Mucosa of descending colon (tissue), 3 donors: ENCODE measurements at regions not wholly inside any gene's neighbourhood (a gene's known extent, or its start where the extent isn't known, plus 50 kb on each side); places are given as distances from the start of the nearest gene placed in this dataset.

ENCODE experiments used
- ATAC-seq: fragments of 200-7000 bp; cut with Tn5 transposase; one replicate; pipeline ENCODE4 v1.9.1; 2020; ENCODE audit warnings: mild to moderate bottlenecking, moderate library complexity
- DNase-seq, 3 donors: peaks; one replicate each; pipeline ENCODE4 v3.0.0-alpha.2; 2020
- H3K36me3 ChIP-seq: fragments of 200-600 bp; one replicate; pipeline ENCODE4 v1.8.0; 2021; ENCODE audit warnings: low read depth, mild to moderate bottlenecking
- H3K4me1 ChIP-seq: fragments of 200-600 bp; one replicate; pipeline ENCODE4 v1.8.0; 2021; ENCODE audit warnings: low read depth, mild to moderate bottlenecking
- H3K4me3 ChIP-seq: fragments of 200-600 bp; one replicate; pipeline ENCODE4 v1.8.0; 2021; ENCODE audit warnings: mild to moderate bottlenecking
- H3K9me3 ChIP-seq: fragments of 200-600 bp; one replicate; pipeline ENCODE4 v1.8.0; 2021; ENCODE audit warnings: mild to moderate bottlenecking
- CTCF ChIP-seq: fragments of 200-600 bp; IDR thresholded peaks from one replicate; pipeline ENCODE4 v1.8.0; 2022; ENCODE audit warnings: antibody characterized with exemption, mild to moderate bottlenecking
- intact Hi-C, 2 donors: fragments of 100-400 bp; cut with DNase I in 1 of 2; cut with micrococcal nuclease in 1 of 2; formaldehyde crosslinking; loops; one replicate each; pipeline versions ENCODE4 v1.11.0 to v1.11.1; 2022; cut with DNase I, micrococcal nuclease
- donor health status: DM: no; HTN: no; CAD: no; lungs with moderate emphysema.
- donor health status: DM: no; HTN: no; CAD: no.
- donor health status: DM: no; HTN: yes; CAD: no.

- Histone ChIP-seq H3K36me3 (no peaks in the 10 kb centered on the region), H3K4me3 (no peak overlapping the region), H3K4me1 (no peaks in the 10 kb centered on the region), H3K9me3 (no peaks in the 10 kb centered on the region)
- ATAC-seq: no peak
- intact Hi-C loops: no loop called here
- no peak for TF ChIP-seq CTCF
- no peak for DNase-seq
Measured at GRCh38 chr15:96088650-96089049, 241.8 kb upstream of the NR2F2 start.

GRCh38 chr15:96089405-96090058 is 241.0 kb upstream of the NR2F2 start:
- intact Hi-C loops: no loop called here

GRCh38 chr15:96092186-96092585 is 238.3 kb upstream of the NR2F2 start:
- no peak overlapping the region for H3K4me3 ChIP-seq
- no peaks in the 10 kb centered on the region for H3K4me1 ChIP-seq
- ATAC-seq (no peak), DNase-seq (no peak)
- no peaks in the 10 kb centered on the region for H3K9me3 ChIP-seq
- TF ChIP-seq CTCF: no peak
- intact Hi-C loops: no loop called here
- no peaks in the 10 kb centered on the region for H3K36me3 ChIP-seq

More at GRCh38 chr15:96089405-96090058, 241.0 kb upstream of the NR2F2 start:
- Histone ChIP-seq H3K4me1 (no peaks in the 10 kb centered on the region), H3K36me3 (no peaks in the 10 kb centered on the region), H3K4me3 (no peak overlapping the region), H3K9me3 (no peaks in the 10 kb centered on the region)
- ATAC-seq (no peak), DNase-seq (no peak)
- TF ChIP-seq CTCF: no peak

- no peak for DNase-seq
- H3K9me3 ChIP-seq: no peaks in the 10 kb centered on the region
- H3K4me3 ChIP-seq: no peak overlapping the region
- no peak for TF ChIP-seq CTCF
- no peaks in the 10 kb centered on the region for H3K36me3 ChIP-seq
- no peaks in the 10 kb centered on the region for H3K4me1 ChIP-seq
- ATAC-seq: no peak
- intact Hi-C loops: no loop called here
Measured at GRCh38 chr15:96093063-96093462, 237.4 kb upstream of the NR2F2 start.

GRCh38 chr15:96097661-96098060 is 232.8 kb upstream of the NR2F2 start:
- no peaks in the 10 kb centered on the region for H3K36me3 ChIP-seq
- ATAC-seq (no peak), DNase-seq (no peak)

More at GRCh38 chr15:96097661-96098060, 232.8 kb upstream of the NR2F2 start:
- TF ChIP-seq CTCF: no peak
- H3K4me1 ChIP-seq: no peaks in the 10 kb centered on the region
- no peaks in the 10 kb centered on the region for H3K9me3 ChIP-seq
- intact Hi-C loops: no loop called here
- H3K4me3 ChIP-seq: no peak overlapping the region
